Neuronal stem cell (in vitro differentiated cells): ENCODE measurements at regions not wholly inside any gene's neighbourhood (a gene's known extent, or its start where the extent isn't known, plus 50 kb on each side); places are given as distances from the start of the nearest gene placed in this dataset.
A peak's percentile ranks its signal among the peaks of the same experiment; 100 is the strongest.

Experiments used
- DNase-seq: peaks from one replicate; pipeline ENCODE4 v3.0.0-alpha.2; 2013; ENCODE audit warnings: low spot score
- H2AFZ ChIP-seq: one replicate; pipeline ENCODE4 v1.6.1; 2013; ENCODE audit warnings: mild to moderate bottlenecking, low read length, inconsistent platforms
- H2AK5ac ChIP-seq: 2 replicates; pipeline ENCODE4 v1.6.1; 2013; ENCODE audit warnings: low read depth, mild to moderate bottlenecking, inconsistent platforms, low read length, moderate library complexity, mixed read lengths
- H2BK120ac ChIP-seq: 2 replicates; pipeline ENCODE4 v1.6.1; 2013; ENCODE audit warnings: low read depth, mild to moderate bottlenecking, inconsistent platforms, low read length, moderate library complexity, mixed read lengths
- H2BK12ac ChIP-seq: one replicate; pipeline ENCODE4 v1.6.1; 2013; ENCODE audit warnings: low read length, inconsistent platforms
- H2BK15ac ChIP-seq: 2 replicates; pipeline ENCODE4 v1.6.1; 2013; ENCODE audit warnings: mild to moderate bottlenecking, low read length, inconsistent platforms, mixed read lengths
- H2BK5ac ChIP-seq: one replicate; pipeline ENCODE4 v1.6.1; 2013; ENCODE audit warnings: inconsistent platforms, mild to moderate bottlenecking, low read length, moderate library complexity
- H3K14ac ChIP-seq: one replicate; pipeline ENCODE4 v1.6.1; 2013; ENCODE audit warnings: low read length, inconsistent platforms
- H3K18ac ChIP-seq: 2 replicates; pipeline ENCODE4 v1.6.1; 2013; ENCODE audit warnings: low read length, inconsistent platforms
- H3K23ac ChIP-seq: 2 replicates; pipeline ENCODE4 v1.6.1; 2013; ENCODE audit warnings: low read depth, mild to moderate bottlenecking, mixed read lengths, low read length, inconsistent platforms; ENCODE audit not compliant: poor library complexity
- H3K27ac ChIP-seq: replicated peaks from 3 replicates; pipeline ENCODE4 v1.5.1; 2013; ENCODE audit warnings: low read length, inconsistent platforms
- H3K27me3 ChIP-seq, 3 experiments: 2 replicates each; pipeline ENCODE4 v1.6.1; 2013; ENCODE audit warnings: low read length in 3 of 3, mild to moderate bottlenecking in 2 of 3, inconsistent platforms in 1 of 3, low read depth in 1 of 3, mixed read lengths in 1 of 3, moderate library complexity in 1 of 3; ENCODE audit not compliant: control insufficient read depth in 3 of 3, insufficient read depth in 3 of 3
- H3K36me3 ChIP-seq, 2 donors: replicated peaks in 1 of 2; 2 replicates each; pipeline ENCODE4 v1.6.1; 2013; ENCODE audit warnings: low read length in 2 of 2; ENCODE audit not compliant: control insufficient read depth in 2 of 2, insufficient read depth in 2 of 2
- H3K4ac ChIP-seq: 2 replicates; pipeline ENCODE4 v1.6.1; 2013; ENCODE audit warnings: inconsistent platforms, mild to moderate bottlenecking, low read length, moderate library complexity
- H3K4me1 ChIP-seq, 2 donors: 1 replicate in 1 of 2; 2 replicates in 1 of 2; pipeline ENCODE4 v1.6.1; 2013; ENCODE audit warnings: low read length in 2 of 2, low read depth in 1 of 2; ENCODE audit not compliant: control insufficient read depth in 2 of 2, insufficient read depth in 1 of 2
- H3K4me2 ChIP-seq: one replicate; pipeline ENCODE4 v1.6.1; 2013; ENCODE audit warnings: mild to moderate bottlenecking, low read length, inconsistent platforms; ENCODE audit not compliant: insufficient read depth, poor library complexity, severe bottlenecking
- H3K4me3 ChIP-seq, 2 donors: 2 replicates each; pipeline ENCODE4 v1.5.1; 2013; ENCODE audit warnings: low read length in 2 of 2, mild to moderate bottlenecking in 2 of 2, inconsistent platforms in 1 of 2, moderate library complexity in 1 of 2
- H3K79me1 ChIP-seq: one replicate; pipeline ENCODE4 v1.6.1; 2013; ENCODE audit warnings: low read depth, mild to moderate bottlenecking, inconsistent platforms, low read length, moderate library complexity
- H3K9ac ChIP-seq: one replicate; pipeline ENCODE4 v1.6.1; 2013; ENCODE audit warnings: mild to moderate bottlenecking, low read depth, low read length, inconsistent platforms; ENCODE audit not compliant: poor library complexity
- H3K9me3 ChIP-seq, 2 donors: replicated peaks in 1 of 2; 2 replicates each; pipeline versions ENCODE3 to v1.6.1; 2013; ENCODE audit warnings: low read length in 2 of 2, mild to moderate bottlenecking in 2 of 2, inconsistent platforms in 1 of 2, low read depth in 1 of 2, mixed read lengths in 1 of 2, moderate library complexity in 1 of 2; ENCODE audit not compliant: control insufficient read depth in 2 of 2, insufficient read depth in 1 of 2
- H4K8ac ChIP-seq: one replicate; pipeline ENCODE4 v1.6.1; 2013; ENCODE audit warnings: low read depth, mild to moderate bottlenecking, inconsistent platforms, low read length, moderate library complexity
- H4K91ac ChIP-seq: one replicate; pipeline ENCODE4 v1.6.1; 2013; ENCODE audit warnings: low read length, low read depth, mild to moderate bottlenecking, inconsistent platforms; ENCODE audit not compliant: poor library complexity
- WGBS, 2 donors: extraction: QIAGEN DNeasy Blood & Tissue Kit; methylation state at CpG; one replicate each; pipeline ENCODE4 v1.1.7; 2013; ENCODE audit warnings: missing lambda C conversion rate in 2 of 2, mixed read lengths in 1 of 2; ENCODE audit not compliant: insufficient read length in 2 of 2, insufficient replicate concordance in 1 of 2; ENCODE audit errors: extremely low coverage in 2 of 2; 5-methylcytosine and 5-hydroxymethylcytosine counted together

DNA sequence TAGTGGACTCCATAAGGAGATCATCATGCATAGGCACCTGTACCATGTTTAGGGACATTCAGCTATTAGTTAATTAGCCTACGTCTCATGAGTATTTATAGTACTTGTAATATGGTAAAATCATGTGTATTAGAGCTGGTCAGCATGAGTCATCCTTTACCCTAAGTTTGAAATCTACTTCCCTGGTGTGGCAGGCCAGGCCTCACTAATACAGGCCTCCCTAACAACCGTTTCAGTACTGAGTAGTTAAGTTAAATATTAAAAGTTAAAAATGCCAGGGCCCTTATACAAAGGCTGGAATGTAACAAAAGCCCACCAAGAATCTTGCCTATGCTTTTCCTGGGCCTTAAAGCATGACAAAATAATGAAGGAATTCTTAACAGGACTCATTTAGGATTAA, 356.3 kb upstream of the DPYD start:
- peaks cover 0 to 3% of the 10 kb centered on the region in 2 donors for H3K4me1 ChIP-seq
- WGBS, 2 donors: no CpG with 5 or more reads among the region's 2 CpGs
- no peaks in the 10 kb centered on the region for H3K27me3 ChIP-seq
- no peak overlapping the region for H4K8ac ChIP-seq
- H2BK5ac ChIP-seq: no peak overlapping the region
- no peak overlapping the region for H4K91ac ChIP-seq
- H3K27ac ChIP-seq: no peak overlapping the region
- H3K36me3 ChIP-seq: no peaks in the 10 kb centered on the region
- H2BK12ac ChIP-seq: no peak overlapping the region
- no peak overlapping the region for H2BK120ac ChIP-seq
- H2BK15ac ChIP-seq: no peak overlapping the region
- H3K4me2 ChIP-seq: no peak overlapping the region
- no peak overlapping the region for H2AK5ac ChIP-seq
- peak overlapping the region; percentile 55 for H2AFZ ChIP-seq
- H3K9me3 ChIP-seq: no peaks in the 10 kb centered on the region
- DNase-seq: no peak
- H3K79me1 ChIP-seq: no peaks in the 10 kb centered on the region
- no peak overlapping the region for H3K14ac ChIP-seq
- H3K4me3 ChIP-seq: no peak overlapping the region
- no peak overlapping the region for H3K9ac ChIP-seq
- no peak overlapping the region for H3K4ac ChIP-seq
- H3K23ac ChIP-seq: no peak overlapping the region
- H3K18ac ChIP-seq: no peak overlapping the region

DNA sequence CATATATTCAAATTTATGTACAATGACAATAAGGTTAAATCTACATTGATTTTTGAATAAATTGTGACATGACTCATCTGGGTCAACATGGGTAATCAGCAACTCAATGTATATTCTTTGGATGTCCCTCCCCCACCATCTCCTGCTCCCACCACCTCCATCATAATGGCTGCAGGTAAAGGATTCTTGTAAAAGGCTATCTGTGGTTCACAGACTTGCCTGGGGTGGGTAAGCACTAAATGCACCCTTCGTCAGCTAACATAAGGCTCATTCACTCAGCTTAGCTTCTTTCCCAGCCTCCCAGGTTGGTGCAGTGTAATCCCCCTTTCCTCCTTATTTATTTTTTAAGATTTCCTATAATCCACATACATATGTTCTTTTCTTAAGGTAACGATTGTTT, 355.7 kb upstream of the DPYD start:
- Histone ChIP-seq H3K36me3 (no peaks in the 10 kb centered on the region), H4K8ac (no peak overlapping the region), H3K27me3 (no peaks in the 10 kb centered on the region), H3K4me2 (no peak overlapping the region), H3K9me3 (no peaks in the 10 kb centered on the region), H3K79me1 (no peaks in the 10 kb centered on the region), H3K4me3 (no peak overlapping the region), H2BK120ac (no peak overlapping the region), H3K9ac (no peak overlapping the region), H2AK5ac (no peak overlapping the region), H3K23ac (no peak overlapping the region), H2BK5ac (no peak overlapping the region), H4K91ac (no peak overlapping the region), H3K4ac (no peak overlapping the region), H3K27ac (no peak overlapping the region), H2AFZ (no peak overlapping the region), H2BK12ac (no peak overlapping the region), H3K4me1 (peaks cover 0 to 3% of the 10 kb centered on the region in 2 donors), H2BK15ac (no peak overlapping the region), H3K18ac (no peak overlapping the region), H3K14ac (no peak overlapping the region)
- no CpG with 5 or more reads among the region's 2 CpGs for WGBS, 2 donors
- no peak for DNase-seq

DNA sequence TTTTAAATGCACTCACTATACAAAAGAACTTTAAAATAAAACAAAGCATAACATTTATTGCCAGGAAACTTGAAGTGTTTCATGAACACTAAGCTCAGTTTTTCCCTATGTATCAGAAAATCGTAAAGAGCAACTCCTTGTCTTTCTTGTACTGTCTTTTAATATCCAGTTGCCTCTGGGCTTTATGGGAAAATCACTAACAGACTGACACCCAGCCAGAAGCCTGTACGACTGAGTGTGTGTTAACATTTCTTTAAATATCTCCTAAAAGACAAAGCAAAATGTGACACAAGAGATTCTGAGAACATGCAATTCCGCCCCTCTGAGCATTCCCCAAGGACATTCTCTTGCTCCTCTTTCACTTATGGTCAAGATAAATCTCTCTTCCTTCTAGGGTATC, 347.5 kb upstream of the DPYD start:
- no CpG with 5 or more reads among the region's 3 CpGs for WGBS, 2 donors
- no peak overlapping the region for H3K14ac ChIP-seq
- H3K79me1 ChIP-seq: no peaks in the 10 kb centered on the region
- no peak overlapping the region for H3K4me3 ChIP-seq
- no peaks in the 10 kb centered on the region for H3K9me3 ChIP-seq
- H3K18ac ChIP-seq: no peak overlapping the region
- H4K91ac ChIP-seq: no peak overlapping the region
- H2BK5ac ChIP-seq: no peak overlapping the region
- H3K27ac ChIP-seq: no peak overlapping the region
- H4K8ac ChIP-seq: no peak overlapping the region
- H2BK15ac ChIP-seq: no peak overlapping the region
- no peaks in the 10 kb centered on the region for H3K27me3 ChIP-seq
- H3K36me3 ChIP-seq: no peaks in the 10 kb centered on the region
- no peak overlapping the region for H3K4ac ChIP-seq
- H2BK120ac ChIP-seq: no peak overlapping the region
- no peak overlapping the region for H2AK5ac ChIP-seq
- H2BK12ac ChIP-seq: no peak overlapping the region
- H3K23ac ChIP-seq: no peak overlapping the region
- no peak overlapping the region for H2AFZ ChIP-seq
- peaks cover 2 to 7% of the 10 kb centered on the region in 2 donors for H3K4me1 ChIP-seq
- H3K4me2 ChIP-seq: no peak overlapping the region
- H3K9ac ChIP-seq: no peak overlapping the region
- no peak for DNase-seq

DNA sequence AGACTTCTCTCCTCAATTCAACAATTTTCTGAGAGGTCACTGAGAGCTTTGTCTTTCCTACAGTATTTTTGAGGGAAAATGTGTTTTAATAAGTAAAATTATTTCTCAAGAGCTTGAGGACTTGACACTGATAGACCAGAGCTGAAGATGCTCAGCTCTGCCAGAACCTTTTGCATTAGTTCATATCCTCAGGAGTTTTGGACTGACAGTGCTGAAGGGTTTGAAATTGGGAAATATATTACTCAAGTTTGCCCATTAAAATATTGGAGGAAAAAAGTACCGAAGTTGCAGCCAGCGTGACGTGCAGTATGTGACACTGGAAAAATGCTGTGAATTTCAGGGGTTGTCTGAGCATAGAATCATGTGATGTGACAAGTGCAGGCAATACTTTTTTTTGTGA, 346.6 kb upstream of the DPYD start:
- Histone ChIP-seq H2AFZ (no peak overlapping the region), H3K27me3 (no peaks in the 10 kb centered on the region), H2AK5ac (no peak overlapping the region), H3K23ac (no peak overlapping the region), H3K18ac (no peak overlapping the region), H3K9me3 (no peaks in the 10 kb centered on the region), H3K4ac (no peak overlapping the region), H2BK15ac (no peak overlapping the region), H3K27ac (no peak overlapping the region), H3K4me3 (no peak overlapping the region), H3K9ac (no peak overlapping the region), H2BK5ac (no peak overlapping the region), H4K8ac (no peak overlapping the region), H2BK12ac (no peak overlapping the region), H3K36me3 (no peaks in the 10 kb centered on the region), H3K79me1 (no peaks in the 10 kb centered on the region), H3K4me2 (no peak overlapping the region), H2BK120ac (no peak overlapping the region), H3K4me1 (peaks cover 2 to 7% of the 10 kb centered on the region in 2 donors), H4K91ac (no peak overlapping the region), H3K14ac (no peak overlapping the region)
- no CpG with 5 or more reads among the region's 3 CpGs for WGBS, 2 donors
- DNase-seq: no peak
